ENCODE measurements at regions not wholly inside any gene's neighbourhood (a gene's known extent, or its start where the extent isn't known, plus 50 kb on each side); places are given as distances from the start of the nearest gene placed in this dataset.

GRCh38 chr11:95714843-95715776 lies 74.5 kb downstream of the FAM76B start (continued):
- no peak for TF ChIP-seq CHD7 (IDR thresholded peaks at IDR 0.05; ENCODE audit: insufficient replicate concordance, low read length)
- TF ChIP-seq HDAC6 (IDR thresholded peaks at IDR 0.05; ENCODE audit: low read depth, low read length), result no peak
- TF ChIP-seq RFX5 (IDR thresholded peaks at IDR 0.05; ENCODE audit: borderline replicate concordance, low read depth, low read length), result no peak
- no peak for TF ChIP-seq SAP30 (IDR thresholded peaks at IDR 0.05; ENCODE audit: insufficient read depth, insufficient replicate concordance, low read length)
- TF ChIP-seq HDAC2 (IDR thresholded peaks at IDR 0.05; ENCODE audit: borderline replicate concordance in 1 of 2, low read depth in 2 of 2, low read length in 2 of 2), result no peak
- TF ChIP-seq SP4 (IDR thresholded peaks at IDR 0.05; ENCODE audit: low read length), result no peak
- TF ChIP-seq POLR2AphosphoS5 (IDR thresholded peaks at IDR 0.05; ENCODE audit: low read depth, low read length), result no peak
- no peak for TF ChIP-seq POLR2A (IDR thresholded peaks at IDR 0.05; ENCODE audit: control extremely low read depth in 1 of 2, low read depth in 2 of 2, low read length in 2 of 2)
- TF ChIP-seq SP2 (IDR thresholded peaks at IDR 0.05; ENCODE audit: low read length), result no peak
- TF ChIP-seq YY1 (IDR thresholded peaks at IDR 0.05; ENCODE audit: low read depth, low read length), result no peak
- no peak for TF ChIP-seq GTF2F1 (IDR thresholded peaks at IDR 0.05; ENCODE audit: borderline replicate concordance, low read depth, low read length)
